Left hindlimb (tissue), 1 donor: ENCODE measurements at regions not wholly inside any gene's neighbourhood (a gene's known extent, or its start where the extent isn't known, plus 50 kb on each side); places are given as distances from the start of the nearest gene placed in this dataset.

Experiments
- DNase-seq: peaks from one replicate; pipeline ENCODE4 v3.0.0-alpha.2; 2018

DNA sequence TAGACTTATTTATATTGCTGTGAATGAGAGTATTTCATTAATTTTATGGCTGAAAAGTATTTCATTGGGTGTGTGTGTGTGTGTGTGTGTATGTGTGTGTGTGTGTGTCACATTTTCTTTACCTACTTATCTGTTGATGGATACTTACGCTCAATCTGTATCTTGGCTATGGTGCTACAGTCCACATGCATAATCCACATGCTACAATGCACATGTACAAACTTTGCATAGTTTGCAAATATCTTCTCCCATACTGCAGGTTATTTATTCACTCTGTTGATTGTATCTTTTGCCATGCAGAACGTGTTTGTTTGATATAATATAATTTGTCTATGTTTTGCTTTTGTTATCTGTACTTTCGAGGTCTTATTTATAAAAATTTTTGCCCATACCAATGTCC is 167.8 kb downstream of the RAB28 start:
- no peak for DNase-seq

DNA sequence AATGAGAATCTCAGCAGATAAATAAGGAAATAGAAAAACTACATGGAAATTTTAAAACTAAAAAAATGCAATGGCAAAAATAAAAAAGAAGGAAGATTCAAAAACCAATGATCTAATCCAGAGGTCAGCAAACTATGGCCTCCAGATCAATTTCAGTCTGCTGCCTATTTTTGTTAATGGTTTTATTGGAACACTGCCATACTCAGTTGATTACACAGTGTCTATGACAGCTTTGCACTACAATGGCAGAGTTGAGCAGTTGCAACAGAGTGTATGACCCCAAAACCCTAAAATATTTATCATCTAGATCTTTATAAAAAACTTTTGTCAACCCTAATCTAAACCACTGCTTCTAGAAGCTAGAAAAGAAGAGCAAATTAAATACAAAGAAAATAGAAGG is 170.3 kb downstream of the RAB28 start:
- no peak for DNase-seq

DNA sequence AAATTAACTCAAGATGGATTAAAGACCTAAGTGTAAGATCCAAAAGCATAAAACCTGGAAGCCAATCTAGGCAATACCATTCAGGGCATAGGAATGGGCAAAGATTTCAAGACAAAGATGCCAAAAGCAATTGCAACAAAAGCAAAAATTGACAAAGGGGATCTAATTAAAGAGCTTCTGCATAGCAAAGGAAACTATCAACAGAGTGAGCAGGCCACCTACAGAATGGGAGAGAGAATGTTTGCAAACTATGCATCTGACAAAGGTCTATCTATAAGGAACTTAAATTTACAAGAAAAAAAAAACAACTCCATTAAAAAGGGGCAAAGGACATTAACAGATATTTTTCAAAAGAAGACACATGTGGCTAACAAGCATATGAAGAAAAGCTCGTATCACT is 171.9 kb downstream of the RAB28 start:
- no peak for DNase-seq

DNA sequence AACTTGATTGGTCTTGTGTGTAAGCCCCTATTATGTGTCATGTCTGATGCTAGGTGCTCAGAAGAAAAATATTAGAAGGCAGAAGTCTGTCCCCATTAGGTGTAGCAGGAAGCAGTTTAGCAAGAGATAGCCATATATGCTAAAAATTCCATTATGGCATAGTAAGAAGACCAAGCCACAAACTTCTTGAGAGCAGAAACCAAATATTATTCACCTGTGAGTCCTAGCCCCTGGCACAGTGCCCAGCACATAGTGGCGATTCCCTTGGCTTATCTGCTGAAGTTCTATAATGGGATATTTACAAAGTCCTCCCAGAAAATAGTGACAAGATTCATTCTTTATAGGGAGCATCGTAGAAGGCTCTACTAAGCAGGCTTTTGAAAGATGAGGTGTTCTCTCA is 174.4 kb downstream of the RAB28 start:
- no peak for DNase-seq

DNA sequence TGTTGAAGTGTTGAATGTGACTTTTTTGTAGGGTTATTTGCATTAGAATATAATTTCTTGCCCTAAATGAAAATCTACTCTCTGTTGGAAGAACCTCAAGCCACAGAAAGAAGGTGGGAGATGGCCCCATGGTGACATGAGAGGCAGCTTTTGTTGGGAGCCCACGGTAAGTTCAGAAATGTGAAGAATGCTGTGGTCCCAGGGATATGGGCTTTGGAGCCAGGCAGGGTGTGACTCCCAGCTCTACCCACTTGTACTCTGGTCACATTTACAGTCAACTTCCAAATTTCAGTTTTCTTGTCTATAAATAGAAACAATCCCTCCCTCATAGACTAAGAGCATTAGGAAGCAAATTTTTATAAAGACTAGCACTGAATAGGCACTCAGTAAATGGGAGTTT is 177.8 kb downstream of the RAB28 start:
- DNase-seq, result no peak

DNA sequence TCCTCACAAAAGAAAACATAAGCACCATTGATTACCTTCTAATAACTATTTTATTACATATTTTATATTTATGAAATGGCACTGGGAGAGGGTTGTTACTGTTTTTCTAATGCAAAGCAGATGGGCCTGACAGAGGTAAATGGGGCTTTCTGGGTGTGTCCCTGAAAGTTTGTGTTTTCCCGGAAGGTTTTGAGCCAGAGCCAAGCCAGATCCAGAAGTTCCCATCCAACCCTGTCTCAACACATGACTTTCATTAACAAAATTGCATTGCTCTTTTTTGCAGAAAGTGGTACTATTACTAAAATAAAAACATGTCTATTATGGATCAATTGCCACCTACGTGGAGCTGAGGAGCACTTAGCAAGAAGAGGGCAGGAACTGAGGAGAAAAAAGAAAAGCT is 181.3 kb downstream of the RAB28 start:
- DNase-seq, result no peak

DNA sequence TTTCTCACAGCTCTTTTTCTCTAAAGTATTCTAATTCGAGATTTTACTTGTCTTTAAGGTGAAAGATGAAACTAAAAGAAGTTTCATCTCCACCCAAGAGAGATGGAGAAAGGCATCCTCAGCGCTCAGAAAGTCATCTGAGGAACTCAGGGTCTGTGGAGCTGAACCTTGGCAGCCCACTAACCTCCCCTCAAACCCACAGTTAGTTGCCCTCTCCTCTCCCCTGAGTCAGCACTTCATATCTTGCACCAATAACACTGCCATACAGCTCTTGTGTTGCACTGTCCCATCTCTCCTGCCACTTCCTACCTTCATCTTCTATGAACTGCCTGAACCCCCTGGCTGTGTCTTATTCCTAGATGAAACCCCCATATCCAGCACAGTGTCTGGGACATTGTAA is 184.8 kb downstream of the RAB28 start:
- no peak for DNase-seq

DNA sequence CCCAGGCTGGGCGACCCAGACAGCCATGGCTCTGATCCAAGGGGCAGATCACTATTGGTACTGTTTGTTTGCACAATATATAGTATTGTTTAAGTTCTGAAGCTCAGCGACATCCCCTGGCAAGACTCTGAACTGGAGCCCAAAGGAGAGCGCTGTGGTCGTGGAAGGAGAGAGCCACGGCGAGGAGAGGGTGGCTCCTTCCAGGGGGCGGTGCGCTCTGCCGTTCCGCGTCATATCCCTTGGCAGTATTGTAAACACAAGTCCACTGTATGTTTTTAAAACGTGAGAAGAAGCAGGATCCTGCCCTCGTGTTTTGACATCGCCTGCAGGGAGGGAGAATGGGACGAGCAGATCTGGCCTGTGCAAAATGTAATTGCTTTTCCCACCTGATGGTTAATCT is 185.5 kb downstream of the RAB28 start:
- DNase-seq, result no peak

DNA sequence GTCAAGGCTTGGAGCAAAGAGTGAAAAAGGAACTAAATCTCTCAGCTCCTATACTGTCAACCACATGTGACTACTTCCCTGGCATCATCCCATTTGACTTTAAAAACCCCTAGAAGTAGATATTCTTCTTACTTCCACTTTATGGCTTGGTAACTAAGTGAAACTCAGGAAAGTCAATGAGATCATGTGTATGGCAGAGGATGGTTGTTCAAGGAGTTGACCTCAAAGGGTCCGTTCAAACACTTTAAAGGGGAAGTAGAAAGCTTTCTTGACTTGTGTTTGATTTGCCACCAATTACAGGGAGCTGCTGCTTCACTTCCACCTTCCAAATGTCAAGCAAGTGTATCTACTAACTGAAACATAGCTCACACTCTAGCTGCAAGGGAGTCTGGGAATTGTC is 187.2 kb downstream of the RAB28 start:
- no peak for DNase-seq

DNA sequence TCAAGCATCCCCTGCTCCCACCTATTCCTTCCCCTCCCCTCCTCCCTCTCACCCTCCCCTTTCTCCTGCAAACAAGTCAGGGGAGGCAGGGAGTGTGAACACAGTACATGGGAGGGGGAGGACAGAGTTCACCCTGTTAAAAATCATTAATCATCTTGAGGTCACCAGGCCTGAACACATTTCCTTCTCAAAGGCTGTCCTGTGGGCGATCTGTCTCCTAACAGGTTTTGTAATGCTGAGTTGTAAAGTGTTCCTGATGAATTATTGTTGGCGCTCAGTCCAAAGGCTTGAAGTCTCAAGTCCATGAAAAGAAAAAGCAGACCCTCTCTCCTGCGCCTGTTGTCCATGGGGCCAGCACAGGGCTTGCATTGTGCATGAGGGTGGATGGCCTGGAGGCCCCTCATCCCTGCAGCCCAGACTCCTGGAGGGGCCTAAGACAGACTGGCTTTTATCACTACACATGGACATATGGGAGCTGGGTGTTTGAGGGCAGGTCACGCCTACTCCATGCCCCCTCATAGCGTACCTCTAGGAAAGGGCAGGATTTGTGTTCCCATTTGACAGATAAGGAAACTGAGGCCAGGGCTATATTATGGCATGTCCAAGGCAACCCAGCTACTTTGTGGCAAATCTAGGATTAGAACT is 189.1 kb downstream of the RAB28 start:
- DNase-seq, result no peak

DNA sequence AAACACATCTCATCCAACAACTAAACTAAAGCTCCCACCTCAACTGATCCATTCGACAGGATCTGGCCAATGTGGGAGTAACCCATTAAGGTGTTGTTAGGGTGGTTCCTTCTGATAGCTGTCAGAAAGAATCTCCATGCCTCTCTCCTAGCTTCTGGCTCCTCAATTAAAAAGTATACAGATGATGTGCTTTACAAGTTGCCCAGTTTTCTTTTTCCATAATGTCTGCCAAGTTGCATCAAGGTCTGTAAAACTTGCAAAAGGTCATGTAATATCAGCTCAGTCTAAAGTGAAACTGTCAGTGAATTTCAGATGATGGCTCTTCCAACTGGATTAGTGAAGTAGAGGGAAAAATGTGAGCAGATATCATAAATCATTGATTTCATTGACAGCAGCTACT is 191.8 kb downstream of the RAB28 start:
- DNase-seq, result no peak

DNA sequence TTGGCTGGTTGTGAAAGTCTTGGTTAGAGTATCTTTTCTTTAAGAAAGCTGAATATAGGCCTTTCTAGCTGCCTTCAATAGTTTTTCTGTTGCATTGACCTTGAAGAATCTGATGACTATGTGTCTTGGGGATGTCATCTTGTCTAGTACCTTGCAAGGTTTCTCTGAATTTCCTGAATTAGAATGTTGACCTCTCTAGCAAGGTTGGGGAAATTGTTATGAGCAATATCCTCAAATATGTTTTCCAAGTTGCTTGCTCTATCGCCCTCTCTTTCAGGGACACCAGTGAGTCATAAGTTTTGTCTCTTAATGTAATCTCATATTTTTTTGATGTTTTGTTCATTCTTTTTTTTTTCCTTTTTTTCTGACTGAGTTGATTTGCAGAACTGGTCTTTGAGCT is 194.7 kb downstream of the RAB28 start:
- DNase-seq, result no peak

DNA sequence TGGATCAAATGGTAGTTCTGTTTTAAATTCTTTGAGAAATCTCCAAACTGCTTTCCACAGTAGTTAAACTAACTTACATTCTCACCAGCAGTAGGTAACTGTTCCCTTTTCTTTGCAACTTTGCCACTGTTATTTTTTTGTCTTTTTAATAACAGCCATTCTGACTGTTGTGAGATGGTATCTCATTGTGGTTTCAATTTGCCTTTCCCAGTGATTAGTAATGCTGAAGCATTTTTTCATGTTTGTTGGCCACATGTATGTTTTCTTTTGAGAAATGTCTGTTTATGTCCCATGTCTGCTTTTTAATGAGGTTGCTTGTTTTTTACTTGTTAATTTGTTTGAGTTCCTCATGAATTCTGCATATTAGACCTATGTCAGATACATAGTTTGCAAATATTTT is 198.8 kb downstream of the RAB28 start:
- no peak for DNase-seq

DNA sequence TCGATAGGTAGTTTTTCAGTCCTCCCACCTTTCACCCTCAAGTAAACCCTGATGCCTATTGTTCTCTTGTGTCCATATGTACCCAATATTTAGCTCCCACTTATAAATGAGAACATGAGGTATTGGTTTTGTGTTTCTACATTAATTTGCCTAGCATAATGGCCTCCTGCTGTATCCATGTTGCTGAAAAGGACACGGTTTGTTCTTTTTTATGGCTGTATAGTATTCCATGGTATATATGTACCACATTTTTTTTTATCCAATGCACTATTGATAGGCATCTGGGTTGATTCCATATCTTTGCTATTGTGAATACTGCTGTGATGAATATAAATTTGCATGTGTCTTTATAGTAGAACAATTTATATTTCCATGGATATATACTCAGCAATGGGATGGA is 199.2 kb downstream of the RAB28 start:
- no peak for DNase-seq

DNA sequence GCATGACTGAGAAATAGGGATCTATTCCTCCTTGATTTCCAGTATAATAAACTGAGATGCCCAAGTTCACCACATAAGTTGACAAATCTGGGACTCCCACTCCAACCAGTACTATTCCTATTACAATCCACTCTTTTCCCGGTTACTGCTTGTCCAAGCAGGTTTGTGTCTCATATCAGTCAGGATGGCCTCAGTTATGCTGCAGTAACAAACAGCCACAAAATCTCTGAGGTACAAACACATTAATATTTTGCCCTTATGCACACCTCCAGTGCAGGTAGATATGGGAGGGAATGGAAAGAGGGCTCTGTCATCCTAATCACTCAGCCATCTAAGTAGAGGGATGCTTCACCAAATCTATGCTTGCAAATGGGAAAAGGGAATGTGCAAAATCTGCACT is 207.8 kb downstream of the RAB28 start:
- DNase-seq, result no peak

DNA sequence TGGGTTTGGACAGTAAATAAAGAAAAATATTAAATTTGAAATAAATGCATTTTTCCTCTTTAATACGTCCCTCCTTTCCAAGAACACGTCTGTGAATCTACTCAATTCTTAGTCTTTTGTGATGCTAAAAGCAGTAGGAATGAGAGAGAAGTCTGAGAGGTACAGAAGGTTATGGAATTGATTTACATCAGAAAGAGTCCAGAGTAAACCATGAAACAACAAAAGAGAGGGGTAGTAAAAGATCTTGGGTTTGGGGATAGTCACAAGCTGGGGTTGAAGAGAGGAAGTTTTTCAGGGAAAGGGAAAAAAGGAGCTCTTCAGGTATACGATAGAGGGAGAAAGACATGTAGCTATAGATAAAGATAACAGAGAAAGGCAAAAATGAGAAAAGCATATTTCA is 215.4 kb downstream of the RAB28 start:
- no peak for DNase-seq

DNA sequence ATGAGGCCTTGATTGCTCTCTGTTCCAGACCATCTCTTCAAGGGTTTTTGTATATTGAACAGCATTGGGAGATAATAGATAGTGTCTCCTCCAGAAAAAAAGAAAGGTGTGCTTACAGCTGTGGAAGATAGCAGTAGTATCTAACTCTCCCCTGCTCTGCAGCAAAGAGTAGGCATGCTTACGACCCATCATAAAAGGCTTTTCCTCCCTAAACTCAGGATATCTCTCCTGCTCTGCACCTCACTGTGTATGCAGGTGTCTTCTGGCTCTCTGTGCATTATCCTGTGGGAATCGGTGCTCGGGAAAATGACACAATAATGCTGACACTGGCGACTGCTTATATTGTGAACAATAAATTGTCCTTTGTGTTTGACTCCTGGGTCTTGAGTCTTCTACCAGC is 216.0 kb downstream of the RAB28 start:
- no peak for DNase-seq

DNA sequence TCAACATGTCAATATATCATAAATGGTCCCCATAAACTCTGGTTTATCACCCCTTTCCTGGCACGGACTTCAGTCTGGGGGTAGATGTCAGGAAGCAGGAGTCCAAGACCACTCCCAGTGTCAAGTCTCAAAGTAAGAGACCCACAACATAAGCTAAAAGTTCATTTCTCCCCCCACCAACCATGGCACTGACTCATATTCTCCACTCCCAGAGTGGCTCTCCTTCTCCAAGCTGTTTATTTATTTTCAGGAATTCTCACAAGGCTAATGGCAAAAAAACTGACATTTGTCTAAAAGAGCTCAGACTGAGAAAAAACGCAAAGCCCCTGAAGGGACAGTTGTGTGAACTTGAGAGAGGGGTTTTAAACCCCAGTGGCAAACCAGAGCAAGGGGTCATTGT is 217.0 kb downstream of the RAB28 start:
- DNase-seq, result no peak

DNA sequence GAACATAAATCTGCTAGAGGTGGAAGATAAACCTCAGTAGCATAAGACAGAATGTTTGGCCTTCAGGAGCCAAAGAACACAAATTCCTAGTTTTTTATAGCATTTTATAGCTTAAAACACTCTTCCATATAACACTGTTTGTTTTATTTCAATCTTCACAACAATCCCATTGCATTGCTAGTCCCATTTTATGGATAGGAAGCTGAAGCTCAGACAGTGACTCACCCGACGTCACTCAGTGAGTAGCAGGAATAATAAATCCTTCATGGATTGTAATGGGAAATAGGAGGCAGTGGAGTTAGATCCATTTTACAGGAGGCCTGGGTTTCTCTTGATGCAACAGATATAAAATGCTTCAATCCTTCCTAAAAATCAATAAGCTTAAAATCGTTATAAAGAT is 217.5 kb downstream of the RAB28 start:
- DNase-seq, result no peak

DNA sequence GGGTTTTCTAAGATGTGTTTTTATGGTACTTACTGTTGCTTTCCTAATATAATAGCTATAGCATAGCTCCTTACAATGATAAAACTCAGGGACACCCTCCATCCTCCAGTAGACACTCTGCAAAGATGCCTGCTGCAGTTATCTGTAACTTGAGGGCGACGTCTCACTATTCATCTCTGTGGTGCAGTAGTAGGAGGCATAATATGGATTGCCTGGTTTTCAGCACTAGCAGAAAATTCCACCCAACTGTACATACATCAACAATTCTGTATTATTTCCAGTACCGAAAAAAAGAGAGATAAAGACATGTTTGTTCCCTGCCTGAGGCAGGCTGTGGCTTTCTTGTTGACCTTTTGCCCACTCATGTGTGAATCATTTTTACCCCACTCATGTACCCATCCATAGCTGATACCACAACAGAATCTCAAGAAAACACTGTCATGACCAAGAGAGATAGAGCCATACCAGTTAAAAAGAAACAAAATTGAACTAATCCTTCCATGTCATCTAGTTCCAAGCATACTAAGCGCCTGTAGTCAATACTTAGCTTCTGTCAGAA is 220.1 kb downstream of the RAB28 start:
- DNase-seq, result no peak

DNA sequence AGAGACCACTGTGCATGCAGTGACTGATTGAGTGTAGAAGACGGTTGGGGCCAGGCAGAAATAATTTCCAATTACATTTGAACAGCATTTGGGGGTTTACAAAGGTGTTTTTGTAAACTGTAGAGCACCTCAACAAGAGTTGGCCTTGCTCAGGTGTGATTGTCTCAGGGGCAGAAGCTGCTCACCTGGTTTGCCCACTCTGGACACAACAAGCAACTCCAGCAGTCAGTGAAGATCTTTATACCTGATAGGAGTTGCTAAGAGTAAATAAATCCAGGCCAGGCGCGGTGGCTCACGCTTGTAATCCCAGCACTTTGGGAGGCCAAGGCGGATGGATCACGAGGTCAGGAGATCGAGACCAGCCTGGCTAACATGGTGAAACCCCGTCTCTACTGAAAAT is 221.3 kb downstream of the RAB28 start:
- no peak for DNase-seq

DNA sequence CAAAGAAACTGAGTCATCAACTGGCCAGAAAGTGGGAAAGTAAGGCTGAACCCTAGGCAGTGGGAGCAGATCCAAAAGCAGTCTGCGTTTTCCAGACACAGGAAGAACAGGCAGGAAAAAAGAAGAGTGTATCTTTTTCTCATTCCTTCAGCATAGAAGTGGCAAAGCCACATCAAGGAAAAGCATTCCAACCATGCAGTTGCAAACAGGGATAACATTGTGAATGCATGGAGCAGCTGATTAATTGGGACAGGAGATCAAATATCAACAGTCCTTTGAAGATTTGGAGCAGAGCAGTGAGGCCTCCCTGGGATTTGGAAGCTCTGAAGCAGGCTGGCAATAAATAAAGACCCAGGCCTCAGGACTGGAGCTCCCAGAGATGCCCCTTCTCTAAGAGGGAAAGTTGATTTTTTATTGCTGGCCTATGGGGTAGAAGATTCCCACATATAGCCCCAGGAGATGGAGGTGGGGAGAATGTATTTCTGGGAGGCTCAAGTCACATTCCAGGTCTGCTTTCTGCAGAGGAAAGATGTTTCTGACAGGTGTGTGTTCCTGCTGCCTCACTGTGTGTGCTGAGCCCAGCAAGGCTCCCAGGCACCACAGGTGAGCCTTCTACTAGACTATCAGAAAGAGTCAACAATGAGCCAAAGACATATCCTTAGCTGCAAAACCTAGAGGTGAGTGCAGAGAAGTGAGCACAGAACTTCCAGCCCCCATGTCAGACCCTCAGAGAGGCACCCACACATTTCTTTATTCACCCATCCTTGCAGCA is 222.5 kb downstream of the RAB28 start:
- no peak for DNase-seq

DNA sequence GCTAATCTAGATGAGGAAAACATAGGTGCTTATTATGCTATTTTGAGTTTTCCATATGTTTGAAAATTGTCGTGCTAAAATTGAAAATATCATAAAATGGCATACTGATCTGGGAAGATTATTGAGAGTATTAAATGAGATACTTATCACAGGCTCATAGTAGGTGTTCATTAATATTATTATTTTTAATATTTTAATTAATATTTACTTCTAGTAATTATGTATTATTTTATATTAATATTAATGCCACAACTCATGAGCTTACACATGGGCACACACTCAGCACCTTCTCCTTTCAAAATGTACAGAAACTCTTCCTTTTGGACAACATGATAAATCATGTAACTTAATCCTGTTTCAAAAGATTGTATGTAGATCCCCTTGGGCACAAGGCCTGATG is 223.6 kb downstream of the RAB28 start:
- DNase-seq, result no peak

DNA sequence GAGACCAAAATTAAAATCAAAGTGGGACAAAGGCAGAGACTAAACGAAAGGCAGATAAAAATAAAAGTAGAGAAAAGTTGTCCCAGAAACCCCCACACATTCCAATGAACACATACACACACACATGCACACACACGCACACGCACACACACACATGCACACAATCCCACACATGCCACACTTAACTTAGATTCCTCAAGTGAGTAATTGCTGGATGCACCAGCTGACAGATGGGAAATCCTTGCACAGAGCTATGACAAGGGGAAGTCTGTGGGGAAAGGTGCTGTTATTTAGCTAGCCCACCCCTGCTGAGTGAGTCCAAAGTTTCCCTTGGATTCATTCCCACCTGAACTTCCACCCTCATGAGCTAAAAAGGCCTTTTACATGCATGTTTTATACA is 233.9 kb downstream of the RAB28 start:
- no peak for DNase-seq
